ENCODE measurements at regions not wholly inside any gene's neighbourhood (a gene's known extent, or its start where the extent isn't known, plus 50 kb on each side); places are given as distances from the start of the nearest gene placed in this dataset.
"Not testable (repeated sequence)": the region's sequence is repeated elsewhere in the genome, so short reads cannot be mapped to it uniquely, and the experiment has no call there.

DNA sequence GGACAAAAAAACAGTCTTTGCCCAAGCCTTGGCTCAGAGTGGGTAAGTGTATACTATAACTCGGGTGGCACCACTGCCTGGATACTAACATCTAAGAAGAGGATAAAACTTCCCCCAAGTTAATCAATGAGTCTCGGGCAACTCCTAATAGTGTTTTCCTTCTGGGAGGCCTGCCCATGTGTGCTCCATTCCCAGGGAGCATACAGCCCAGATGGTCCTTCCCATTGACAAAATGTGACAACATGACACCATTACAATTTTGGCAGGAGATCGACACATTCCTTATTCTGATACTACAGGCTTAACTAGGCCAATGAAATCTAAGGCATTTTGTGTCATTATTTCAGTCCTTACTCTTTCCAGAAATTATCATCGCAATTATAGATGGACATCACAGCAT is 52.7 kb upstream of the CRIM1 start:
- no peak for DNase-seq

DNA sequence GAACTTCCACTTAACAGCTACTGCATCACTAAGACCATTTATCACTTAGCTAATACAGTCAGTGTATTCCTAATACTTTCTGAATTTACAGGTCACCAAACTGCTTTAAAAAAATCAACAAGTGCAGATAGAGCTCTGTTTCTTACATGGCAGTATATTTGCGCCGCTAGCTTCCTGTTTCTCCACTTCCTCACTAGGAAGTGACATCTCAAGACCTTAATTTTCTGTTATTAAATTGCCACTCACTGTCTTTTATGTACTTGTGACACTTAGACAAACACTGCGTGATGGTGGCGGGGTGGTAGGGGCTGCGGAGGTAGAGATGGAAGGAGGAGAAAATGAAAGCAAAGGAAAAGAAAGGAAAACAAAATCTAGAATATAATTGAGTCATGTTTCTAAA is 53.7 kb upstream of the CRIM1 start:
- DNase-seq = no peak

DNA sequence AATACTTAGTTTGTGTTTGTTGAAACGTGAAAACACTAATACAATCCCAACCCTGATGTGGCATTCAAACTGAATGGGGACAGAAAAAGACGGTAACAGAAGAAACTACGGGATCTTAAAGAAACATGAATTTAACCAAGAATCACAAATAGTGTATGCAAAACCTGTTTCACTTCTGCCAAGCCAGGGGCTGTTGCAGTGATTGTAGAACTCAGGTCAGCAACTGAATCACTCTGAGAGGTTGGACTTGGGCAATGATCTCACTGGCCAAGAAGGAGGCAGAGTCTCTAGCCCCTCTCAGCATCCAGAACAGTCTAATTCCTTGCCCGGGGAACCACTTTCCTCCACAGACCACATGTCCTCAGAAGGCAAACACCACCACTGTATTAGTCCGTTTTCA is 54.9 kb upstream of the CRIM1 start:
- DNase-seq = no peak

DNA sequence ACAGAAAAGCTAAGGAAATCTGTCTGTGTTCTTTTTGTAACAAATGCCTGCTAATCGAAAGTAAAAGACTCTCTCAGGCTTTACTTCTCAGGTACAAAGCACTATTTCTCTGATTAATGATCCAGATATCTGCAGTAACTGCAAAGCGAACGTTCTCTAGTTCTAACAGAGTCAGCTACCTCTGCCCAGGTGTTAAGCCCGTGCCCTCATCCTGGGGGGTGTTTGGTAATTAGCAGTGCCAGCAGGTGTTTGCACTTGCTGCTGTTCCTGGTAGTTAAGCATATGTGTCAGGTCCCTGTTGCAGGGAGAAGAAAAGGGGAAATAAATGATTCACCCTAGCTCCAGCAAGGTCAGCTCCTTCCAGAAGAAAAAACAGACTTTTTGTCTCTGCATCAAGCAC is 58.8 kb upstream of the CRIM1 start:
- DNase-seq = peak; percentile 23

DNA sequence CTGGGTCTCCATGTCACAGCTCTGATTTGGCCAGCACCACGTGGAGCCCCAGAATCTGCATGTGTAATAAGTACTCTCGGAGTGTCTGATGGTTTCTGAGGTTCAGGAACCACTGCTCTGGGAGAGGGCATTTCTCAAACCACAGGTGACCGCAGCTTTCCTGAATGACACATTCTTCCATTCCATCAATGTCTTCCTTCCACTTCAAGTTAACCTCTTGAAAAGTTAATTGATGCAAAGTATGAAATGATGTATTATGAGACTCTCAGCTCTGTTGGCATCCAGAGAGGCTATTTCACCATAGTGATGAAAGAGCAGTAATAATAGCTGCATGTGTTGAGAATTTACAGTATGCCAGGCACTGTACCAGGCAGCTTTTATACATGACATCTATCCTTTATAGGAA is 61.3 kb upstream of the CRIM1 start:
- no peak for DNase-seq

DNA sequence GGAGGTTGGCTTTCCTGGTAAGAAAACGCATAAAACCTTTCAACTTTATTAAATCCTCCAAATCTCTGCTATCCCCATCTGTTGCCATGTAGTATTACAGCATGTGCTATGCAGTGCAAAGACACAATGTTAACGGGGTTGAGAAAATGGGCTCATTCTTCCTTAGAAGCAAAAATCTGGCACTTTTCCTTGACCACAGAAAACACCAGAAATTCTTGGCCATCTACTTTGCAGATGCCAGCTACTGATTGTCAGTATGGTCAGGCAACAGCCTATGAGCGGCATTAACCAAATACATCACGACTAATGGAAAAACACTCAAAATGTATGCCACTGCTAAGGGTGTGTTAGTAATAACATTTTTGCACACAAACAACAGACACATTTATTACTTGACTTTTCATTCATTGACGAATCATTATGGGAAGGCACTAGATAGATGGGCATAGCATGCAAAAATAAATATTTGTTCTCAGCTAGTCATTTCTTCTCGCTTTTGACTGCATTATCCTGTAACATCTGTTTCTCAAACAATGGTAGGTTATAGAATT is 65.2 kb upstream of the CRIM1 start:
- no peak for DNase-seq

DNA sequence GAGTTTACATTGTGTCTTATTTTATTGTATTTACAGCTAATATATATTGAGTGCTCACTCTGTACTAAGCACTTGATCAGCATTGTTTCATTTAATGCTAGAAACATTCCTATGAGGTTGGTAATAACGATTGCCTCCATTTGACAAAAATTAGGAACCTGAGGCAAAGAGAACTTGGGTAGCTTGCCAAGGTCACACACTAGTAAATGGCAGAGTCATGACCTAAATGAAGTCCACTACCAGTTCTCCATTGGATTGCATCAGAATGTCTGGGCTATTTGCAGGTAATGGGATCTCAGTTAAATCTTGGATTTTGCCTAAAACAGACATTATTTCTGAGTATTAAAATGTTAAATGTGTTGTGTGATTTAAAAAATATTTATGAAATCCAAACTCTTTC is 65.8 kb upstream of the CRIM1 start:
- DNase-seq = no peak

DNA sequence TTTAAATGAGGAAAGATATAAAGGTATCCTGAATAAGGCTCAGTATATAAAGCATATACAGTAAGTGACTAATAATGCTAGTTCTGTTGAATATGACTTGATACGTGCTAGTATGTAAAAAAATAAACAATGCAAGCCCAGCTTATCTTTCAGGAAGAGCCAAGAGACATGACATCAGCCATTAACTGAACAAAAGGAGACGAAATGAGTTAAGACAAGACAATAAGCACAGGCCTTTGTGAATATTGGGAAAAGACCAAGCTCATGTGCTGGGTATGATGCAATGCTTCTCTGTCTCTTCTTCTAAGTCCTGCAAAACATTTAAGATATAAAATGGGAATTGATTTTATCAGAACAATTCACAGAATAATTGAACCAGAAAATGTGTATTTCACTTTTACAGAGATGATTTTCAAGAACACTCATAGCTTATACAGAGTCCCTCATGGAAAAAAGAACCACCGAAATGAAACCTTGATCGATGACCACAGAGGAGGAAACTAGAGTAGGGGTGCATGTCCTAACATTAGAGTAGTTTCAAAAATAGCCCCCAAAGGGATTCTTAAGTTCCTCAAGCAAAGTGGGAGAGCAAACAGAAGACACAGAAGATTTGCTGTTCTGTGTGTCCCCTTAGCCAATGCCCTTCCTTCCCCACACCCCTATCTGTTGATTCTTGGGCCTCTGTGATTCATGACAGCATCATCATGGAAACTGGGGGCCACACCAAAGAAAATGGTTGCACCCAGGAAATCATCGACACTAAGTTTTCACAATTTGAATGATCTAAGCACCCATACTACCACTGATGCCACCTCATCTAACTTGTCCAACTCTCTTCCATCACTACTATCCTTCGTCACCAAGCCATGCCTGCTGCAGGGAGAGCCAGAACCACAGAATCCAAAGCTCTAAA is 68.0 kb upstream of the CRIM1 start:
- no peak for DNase-seq

DNA sequence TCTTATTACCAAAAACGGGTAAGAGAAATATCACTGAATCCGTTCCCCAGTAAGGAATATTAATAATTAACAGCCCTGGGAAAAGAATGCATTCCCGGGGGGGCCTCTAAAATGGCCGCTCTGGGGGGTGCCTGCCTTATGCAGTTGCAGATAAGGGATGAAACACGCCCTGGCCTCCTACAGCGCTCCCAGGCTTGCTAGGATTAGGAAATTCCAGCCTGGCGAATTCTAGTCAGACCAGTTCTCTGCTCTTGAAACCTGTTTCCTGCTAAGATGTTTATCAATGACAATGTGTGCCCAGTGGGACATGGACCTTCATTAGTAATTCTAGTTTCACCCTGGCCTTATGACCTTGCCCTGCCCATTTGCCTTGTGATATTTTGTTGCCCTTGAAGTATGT is 76.1 kb upstream of the CRIM1 start:
- not testable (repeated sequence) for DNase-seq

DNA sequence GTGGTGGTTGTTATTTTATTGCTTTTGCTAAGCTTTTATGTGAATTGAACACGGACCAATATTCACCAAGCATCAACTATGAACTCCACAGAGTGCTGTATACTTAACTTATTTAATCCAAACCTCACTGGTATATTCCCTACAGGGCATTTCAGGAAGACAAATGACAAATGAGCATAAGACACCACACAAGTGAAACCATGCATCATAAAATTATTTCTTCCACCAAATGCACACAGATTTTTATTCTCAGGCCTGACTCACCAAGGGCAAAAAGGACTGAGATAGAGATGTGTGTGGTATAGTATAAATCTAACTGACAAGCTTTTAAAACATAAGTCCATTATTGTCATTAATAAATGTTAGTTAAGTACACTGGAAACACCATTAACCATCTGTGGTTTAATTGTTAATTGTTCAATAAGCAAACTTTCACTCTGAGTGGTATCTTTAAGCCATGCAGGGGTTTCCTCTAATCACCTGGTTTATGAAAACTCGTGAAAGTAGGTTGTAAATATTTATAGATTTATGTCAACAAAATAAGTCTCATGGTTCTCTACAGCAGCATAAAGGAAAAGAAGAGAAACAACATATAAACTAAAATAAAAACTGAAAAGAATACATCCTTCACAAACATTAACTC is 77.6 kb upstream of the CRIM1 start:
- no peak for DNase-seq

DNA sequence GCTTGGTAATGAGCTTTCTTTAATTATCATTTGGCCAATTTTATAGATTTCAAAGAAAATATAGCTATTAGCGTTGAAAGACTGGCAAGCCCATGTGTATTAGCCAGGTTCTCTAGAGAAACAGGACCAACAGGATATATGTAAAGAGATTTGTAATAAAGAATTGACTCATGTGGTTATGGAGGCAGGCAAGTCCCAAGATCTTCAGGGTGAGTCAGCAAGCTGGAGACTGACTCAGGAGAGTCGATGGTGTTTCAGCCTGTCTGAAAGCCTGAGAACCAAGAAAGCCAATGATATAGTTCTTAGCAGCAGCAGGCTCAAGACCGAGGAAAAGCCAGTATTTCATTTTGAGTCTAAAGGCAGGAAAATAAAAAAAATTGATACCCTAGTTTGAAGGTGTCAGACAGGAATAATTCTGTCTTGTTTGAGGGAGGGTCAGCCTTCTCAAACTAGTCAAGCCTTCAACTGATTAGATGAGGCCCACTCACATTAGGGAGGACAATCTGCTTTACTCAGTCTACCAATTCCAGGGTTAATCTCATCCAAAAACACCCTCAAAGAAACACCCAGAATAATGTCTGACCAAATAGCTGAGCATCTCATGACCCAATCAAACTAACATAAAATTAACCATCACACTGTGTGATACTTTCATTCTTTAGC is 78.3 kb upstream of the CRIM1 start:
- DNase-seq = no peak

DNA sequence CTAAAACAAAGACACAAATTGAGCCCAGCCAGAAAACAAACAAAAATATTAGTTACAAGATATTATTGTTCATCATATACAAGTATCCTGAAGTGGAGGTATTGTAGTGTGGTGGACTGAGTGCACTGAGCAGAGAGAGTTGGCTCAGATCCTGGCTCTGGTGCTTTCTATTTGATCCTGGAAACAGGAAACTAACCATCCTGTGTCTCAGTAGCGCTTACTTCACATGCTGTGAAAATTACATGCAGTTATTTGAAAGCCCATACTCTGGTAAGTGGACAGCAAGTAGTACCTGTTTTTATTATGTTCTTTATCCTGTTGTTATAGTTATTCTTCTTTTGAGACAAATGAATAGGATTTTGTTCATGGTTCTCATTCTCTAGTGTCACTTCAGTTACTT is 84.3 kb upstream of the CRIM1 start:
- DNase-seq = no peak

DNA sequence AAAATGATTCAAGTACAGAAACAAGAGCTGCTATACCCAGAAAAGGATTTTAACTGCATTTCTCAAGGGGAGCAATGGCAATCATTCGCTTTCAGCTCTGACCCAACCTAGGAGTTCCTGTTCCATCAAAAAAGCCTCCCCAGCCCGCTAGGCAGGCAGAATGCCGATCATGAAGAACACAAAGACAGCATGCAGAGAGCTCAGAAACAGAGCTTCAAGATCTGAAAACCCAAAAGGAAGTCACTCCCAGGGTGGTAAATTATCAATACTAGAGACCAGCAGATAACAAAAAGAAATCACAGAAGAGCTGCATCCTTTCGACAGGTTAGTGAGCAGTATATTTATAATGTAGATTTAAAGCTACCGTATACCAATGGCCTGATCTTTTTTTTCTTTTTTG is 84.8 kb upstream of the CRIM1 start:
- DNase-seq = no peak

DNA sequence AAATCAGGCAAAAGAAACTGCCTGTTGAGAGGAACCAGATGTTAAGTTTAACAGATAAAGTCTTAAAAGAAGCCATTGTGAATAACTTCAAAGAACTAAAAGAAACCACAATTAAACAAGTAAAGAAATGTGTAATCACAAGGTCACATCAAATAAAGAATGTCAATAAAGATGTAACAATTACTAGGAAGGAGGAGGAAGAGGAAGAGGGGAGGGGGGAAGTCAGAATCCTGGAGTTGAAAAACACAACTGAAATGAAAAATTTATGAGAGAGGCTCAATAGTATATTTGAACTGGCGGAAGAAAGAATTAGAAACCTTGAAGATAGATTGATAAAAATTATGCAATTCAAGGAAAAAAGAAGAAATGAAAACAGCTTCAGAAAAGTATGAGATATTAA is 88.4 kb upstream of the CRIM1 start:
- DNase-seq = no peak

DNA sequence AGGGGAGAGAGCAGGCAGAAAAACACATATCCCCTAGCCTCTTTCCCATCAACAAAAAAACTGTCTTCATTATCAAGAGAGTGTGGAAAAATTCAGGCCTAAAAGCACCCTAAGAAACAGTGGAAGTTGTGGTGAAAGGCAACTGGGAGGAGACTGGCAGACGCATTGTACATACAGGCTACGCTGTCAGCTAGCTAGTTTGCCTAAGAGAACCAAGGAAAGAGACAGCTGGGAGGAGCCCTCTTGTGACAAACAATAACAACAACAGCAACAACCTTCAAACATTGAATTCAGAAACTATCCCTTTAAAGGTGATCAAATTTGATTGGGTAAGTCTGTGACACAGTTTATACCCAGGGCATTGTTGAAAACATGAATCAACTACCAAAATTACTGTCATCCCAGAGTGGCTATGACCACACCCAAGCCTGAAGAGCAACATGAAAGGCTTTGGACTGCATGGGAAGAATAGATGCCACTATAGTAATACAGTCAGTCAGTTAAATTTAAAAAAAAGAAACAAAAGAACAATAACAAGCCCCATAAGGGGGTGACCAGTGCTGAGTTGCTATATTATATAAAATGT is 88.9 kb upstream of the CRIM1 start:
- DNase-seq = no peak

DNA sequence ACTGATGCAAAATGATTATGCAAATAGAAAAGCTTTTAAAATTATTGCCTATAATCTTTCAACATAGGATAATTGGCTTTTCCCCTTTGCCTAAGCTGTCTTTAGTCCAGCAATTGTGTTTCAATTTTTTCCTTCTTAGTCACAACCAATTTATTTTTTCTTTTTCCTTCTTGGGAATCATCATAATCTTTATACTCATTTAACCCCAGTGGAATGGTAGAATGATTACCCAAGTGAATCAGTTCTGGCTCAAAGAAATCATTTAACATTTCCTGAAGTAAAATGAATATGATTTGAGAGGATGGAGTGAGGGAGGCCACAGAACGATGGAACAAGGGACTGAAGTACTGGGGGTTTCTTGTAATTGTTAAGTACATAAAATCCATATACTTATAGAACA is 93.0 kb upstream of the CRIM1 start:
- no peak for DNase-seq

DNA sequence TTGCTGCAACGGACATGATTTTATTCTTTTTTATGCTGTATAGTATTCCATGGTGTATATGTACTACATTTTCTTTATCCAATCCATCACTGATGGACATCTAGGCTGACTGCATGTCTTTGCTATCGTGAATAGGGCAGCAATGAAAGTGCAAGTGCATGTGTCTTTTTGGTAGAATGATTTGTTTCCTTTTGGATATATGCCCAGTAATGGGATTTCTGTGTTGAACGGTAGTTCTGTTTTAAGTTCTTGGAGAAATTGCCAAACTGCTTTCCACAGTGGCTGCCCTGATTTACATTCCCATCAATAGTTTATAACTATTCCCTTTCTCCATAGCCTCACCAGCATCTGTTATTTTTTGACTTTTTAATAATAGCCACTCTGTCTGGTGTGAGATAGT is 99.7 kb upstream of the CRIM1 start:
- DNase-seq = no peak

DNA sequence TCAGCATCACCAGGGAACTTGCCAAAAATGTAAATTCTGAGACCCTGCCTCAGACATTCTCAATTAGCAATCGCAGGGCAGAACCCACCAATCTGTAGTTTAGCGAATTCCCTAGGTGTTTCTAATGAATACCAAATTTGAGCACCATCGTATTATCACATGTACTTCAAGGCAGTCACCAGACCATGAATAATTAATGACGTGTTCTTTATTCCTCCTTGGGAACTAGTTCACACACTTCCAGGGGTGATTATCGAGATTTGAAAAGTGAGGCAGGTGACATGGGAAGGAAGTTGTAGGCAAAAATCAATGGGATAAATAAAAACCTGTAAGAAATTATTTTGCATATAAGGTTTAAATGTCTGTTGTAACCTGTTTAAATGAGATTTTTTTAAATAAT is 102.5 kb upstream of the CRIM1 start:
- DNase-seq = no peak

DNA sequence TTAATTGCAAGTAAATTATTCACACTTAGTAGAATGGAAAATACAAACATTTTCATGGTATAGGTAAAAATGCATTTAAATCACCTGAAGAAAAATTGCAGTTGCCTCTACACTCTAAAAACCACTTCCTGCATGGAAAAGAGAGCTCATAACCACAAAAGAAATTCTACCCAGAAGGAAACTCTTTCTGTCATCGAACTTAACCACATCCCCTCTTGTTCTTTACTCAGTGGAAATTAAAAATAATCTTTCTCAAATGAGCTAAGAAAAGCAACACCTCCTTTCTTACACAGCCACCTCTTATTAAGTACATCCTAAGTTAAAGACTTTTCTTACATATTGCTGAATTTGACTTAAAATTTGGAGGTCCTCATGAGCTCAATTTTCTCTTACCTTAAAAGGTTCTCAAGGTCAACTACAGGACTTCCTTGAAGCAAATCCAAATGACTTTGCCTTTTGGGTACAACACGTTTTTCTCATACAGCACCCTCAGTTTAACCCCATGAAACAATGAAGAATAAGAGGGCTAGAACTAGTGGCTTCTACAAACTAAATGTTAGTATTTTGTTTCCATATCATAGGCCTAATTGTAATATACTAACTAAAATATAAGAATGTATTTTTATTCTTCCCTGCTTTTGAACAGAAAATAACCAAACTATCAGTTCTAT is 109.1 kb upstream of the CRIM1 start:
- no peak for DNase-seq

DNA sequence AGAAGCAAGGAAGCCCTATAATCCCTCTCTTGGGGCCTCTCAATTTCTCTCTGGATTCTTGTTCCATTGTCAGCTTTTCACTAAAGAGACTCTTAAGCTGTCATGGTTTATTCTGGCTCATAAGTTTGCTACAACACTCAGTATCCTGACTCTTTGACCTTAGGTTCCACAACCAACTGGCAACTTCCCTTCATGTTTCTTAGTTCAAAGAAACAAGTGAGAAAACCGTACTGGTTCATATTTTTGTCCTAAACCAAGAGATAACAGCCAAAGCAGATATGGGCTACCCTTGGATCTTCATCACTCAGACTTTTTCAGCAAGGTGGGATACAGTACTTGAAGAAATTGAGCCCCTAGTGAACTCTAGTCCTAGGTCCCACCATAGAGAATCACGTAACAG is 109.9 kb upstream of the CRIM1 start:
- DNase-seq = no peak

DNA sequence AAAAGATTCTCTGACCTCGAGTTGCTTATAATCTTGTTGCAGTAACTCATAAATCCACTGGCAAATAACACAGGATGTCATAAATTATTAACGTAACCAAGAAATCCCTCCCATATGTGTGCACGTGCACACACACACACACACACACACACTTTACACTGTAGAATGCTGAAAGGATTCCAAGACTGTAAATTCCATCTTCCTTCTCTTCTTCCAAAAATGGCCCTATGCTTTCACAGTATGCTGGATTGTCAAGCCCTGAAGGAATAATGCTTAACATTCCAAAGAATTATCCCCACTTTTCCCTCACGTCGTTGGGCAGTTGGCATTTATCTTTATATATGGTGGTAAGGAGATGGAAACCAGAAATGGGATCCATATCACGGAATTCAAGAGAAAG is 117.5 kb upstream of the CRIM1 start:
- no peak for DNase-seq

DNA sequence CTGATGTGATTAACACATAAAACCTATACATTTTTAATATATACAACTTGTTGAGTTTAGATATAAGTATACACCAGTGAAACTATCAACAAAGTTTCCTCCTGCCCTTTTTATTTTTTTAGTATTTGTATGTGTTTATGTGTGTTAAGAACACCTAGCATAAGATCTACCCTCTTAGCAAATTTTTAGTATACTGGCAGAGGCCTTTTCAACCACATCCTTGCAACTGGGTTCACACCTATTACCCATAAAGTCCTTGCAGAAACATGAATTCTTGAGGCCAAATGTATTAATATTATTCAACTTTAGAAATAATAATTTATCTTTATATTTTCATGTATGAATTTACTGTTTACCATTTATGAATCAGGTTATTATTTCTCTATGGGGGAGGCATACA is 119.7 kb upstream of the CRIM1 start:
- DNase-seq = no peak

DNA sequence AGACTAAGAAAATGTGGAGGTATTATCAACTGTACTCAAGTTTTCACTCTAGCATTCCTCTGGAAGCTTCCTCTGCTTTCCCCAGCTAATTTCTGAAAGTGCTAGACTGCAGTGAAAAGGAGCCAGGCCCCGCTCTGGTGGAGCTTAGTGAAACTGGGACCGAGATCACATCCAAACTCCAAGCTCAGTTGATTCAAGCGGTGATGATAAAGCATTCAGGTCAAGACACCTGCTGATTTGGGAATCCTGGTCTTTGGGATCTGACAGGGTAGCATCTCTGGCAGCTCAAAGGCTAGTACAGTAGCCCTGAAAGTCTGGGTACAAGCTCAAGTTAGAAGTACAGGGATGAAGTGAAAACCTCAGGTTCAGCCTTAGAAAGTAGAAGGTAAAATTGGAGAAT is 120.2 kb upstream of the CRIM1 start:
- no peak for DNase-seq
